PC-3 (cell line): ENCODE measurements at regions not wholly inside any gene's neighbourhood (a gene's known extent, or its start where the extent isn't known, plus 50 kb on each side); places are given as distances from the start of the nearest gene placed in this dataset.

Experiments
- EZH2 ChIP-seq: fragments of 300-600 bp; sonication (generic); IDR thresholded peaks from one replicate; pipeline ENCODE4 v1.6.1; 2017; ENCODE audit warnings: antibody characterized with exemption, mild to moderate bottlenecking, low read length; ENCODE audit not compliant: unreplicated experiment
- TF ChIP-seq, protein P1 (sequence below): fragments of 300-600 bp; sonication (generic); conservative IDR thresholded peaks from 2 replicates; pipeline ENCODE4 v1.5.1; 2017; ENCODE audit warnings: antibody characterized with exemption, low read depth, mild to moderate bottlenecking, low read length

DNA sequence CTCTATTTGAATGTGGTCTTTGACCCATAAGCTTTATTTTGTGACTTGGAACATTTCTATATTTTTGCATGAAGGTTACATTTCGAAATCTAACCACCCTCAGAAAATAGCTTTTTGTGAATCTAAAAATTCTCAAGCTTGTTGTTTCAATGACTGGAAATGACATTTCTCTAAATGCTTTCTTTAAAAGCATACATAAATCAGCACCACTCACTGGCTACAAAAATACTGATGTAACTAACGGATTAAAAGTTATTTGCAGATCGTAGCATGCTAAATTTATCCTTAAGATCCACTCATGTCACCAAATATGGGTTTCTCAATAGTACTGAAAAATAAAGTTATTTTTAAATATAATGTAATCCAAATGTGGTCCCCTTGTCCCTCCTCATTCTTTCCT, 55.2 kb upstream of the ACAN start:
- TF ChIP-seq, protein P1, sequence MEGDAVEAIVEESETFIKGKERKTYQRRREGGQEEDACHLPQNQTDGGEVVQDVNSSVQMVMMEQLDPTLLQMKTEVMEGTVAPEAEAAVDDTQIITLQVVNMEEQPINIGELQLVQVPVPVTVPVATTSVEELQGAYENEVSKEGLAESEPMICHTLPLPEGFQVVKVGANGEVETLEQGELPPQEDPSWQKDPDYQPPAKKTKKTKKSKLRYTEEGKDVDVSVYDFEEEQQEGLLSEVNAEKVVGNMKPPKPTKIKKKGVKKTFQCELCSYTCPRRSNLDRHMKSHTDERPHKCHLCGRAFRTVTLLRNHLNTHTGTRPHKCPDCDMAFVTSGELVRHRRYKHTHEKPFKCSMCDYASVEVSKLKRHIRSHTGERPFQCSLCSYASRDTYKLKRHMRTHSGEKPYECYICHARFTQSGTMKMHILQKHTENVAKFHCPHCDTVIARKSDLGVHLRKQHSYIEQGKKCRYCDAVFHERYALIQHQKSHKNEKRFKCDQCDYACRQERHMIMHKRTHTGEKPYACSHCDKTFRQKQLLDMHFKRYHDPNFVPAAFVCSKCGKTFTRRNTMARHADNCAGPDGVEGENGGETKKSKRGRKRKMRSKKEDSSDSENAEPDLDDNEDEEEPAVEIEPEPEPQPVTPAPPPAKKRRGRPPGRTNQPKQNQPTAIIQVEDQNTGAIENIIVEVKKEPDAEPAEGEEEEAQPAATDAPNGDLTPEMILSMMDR = no peak
- no peak for TF ChIP-seq EZH2
